Skeletal muscle tissue (tissue), 3 donors: ENCODE measurements at regions not wholly inside any gene's neighbourhood (a gene's known extent, or its start where the extent isn't known, plus 50 kb on each side); places are given as distances from the start of the nearest gene placed in this dataset.

ENCODE experiments used
- H3K27ac ChIP-seq: one replicate; pipeline ENCODE4 v1.7.0; 2013; ENCODE audit warnings: mild to moderate bottlenecking, low read depth, low read length, inconsistent platforms
- H3K27me3 ChIP-seq, 3 donors: one replicate each; pipeline ENCODE4 v1.7.0; 2013; ENCODE audit warnings: low read length in 3 of 3; ENCODE audit not compliant: control insufficient read depth in 3 of 3, insufficient read depth in 3 of 3
- H3K36me3 ChIP-seq, 3 donors: one replicate each; pipeline ENCODE4 v1.7.0; 2013; ENCODE audit warnings: low read length in 3 of 3; ENCODE audit not compliant: control insufficient read depth in 3 of 3, insufficient read depth in 3 of 3
- H3K4me1 ChIP-seq, 3 donors: one replicate each; pipeline ENCODE4 v1.7.0; 2013; ENCODE audit warnings: low read length in 3 of 3, mild to moderate bottlenecking in 3 of 3; ENCODE audit not compliant: control insufficient read depth in 3 of 3, insufficient read depth in 3 of 3
- H3K4me3 ChIP-seq, 3 donors: one replicate each; pipeline ENCODE4 v1.7.0; 2013; ENCODE audit warnings: low read length in 3 of 3
- H3K9ac ChIP-seq, 3 donors: one replicate each; pipeline ENCODE4 v1.7.0; 2013; ENCODE audit warnings: low read length in 3 of 3, mild to moderate bottlenecking in 3 of 3, moderate library complexity in 2 of 3, low read depth in 1 of 3
- H3K9me3 ChIP-seq, 3 donors: one replicate each; pipeline ENCODE4 v1.7.0; 2013; ENCODE audit warnings: low read length in 3 of 3; ENCODE audit not compliant: control insufficient read depth in 3 of 3
- donor health status: Osteomylitis.

DNA sequence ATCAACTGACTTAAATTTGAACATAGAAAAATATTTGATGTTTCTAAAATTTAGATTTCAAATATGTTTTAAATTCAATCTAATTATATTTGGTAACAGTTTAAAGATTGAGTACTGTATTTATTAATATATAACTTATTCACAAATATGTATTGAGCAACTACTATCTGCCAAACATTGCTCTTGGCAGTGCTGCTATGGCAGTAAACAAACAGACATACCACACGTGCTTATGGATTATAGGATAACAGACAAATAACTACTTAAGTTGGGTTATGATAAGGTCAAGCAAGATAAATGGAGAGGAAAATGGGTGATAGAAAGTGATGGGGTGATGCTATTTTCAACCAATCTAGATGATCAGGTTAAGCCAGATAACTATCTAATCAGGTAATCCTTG is 538.1 kb downstream of the C12orf50 start:
- Histone ChIP-seq H3K4me3 (no peak overlapping the region), H3K9ac (no peak overlapping the region), H3K4me1 (no peaks in the 10 kb centered on the region), H3K36me3 (no peaks in the 10 kb centered on the region), H3K27ac (no peak overlapping the region), H3K27me3 (no peaks in the 10 kb centered on the region), H3K9me3 (no peaks in the 10 kb centered on the region)

DNA sequence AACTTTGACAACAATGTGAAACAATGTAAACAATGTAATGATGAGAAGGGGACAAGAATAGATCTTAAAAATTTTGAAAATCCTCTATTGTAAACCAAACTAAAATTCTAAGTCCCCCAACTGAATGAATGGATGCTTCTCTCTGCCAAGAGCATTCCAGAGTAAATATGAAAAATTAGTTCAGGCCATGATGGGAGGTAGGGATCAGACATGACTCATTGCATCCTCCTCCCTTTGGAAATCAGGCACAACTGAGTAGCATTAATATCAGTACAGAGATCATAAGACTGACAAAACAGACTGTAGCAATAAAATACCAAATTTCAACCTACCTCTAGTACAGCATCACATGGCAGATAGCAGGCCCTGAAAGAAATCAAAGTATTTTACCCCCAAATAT is 559.9 kb downstream of the C12orf50 start:
- Histone ChIP-seq H3K4me1 (no peaks in the 10 kb centered on the region), H3K27ac (no peak overlapping the region), H3K9ac (no peak overlapping the region), H3K9me3 (no peaks in the 10 kb centered on the region), H3K4me3 (no peak overlapping the region), H3K36me3 (no peaks in the 10 kb centered on the region), H3K27me3 (no peaks in the 10 kb centered on the region)

DNA sequence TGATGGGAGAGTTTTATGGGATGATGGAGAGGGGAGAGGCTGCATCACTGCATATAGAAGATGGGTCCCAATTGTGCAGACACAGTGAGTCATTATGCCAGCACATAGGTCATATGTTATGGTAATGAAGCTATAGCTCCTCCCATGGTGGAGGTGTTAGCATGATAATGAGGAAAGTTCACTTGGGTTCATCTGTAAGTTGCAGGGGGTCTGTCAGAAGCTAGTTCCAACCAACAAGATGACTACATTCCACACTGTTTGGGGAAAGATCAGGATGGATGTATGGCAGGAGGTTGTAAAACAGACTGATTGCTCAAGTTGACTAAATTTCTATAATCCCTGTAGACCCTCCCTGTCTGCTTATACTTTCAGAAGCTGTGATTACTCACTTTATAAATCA is 561.3 kb downstream of the C12orf50 start:
- no peaks in the 10 kb centered on the region for H3K36me3 ChIP-seq
- H3K4me1 ChIP-seq: no peaks in the 10 kb centered on the region
- H3K27ac ChIP-seq: no peak overlapping the region
- H3K9me3 ChIP-seq: no peaks in the 10 kb centered on the region
- H3K27me3 ChIP-seq: no peaks in the 10 kb centered on the region
- no peak overlapping the region for H3K4me3 ChIP-seq
- no peak overlapping the region for H3K9ac ChIP-seq

DNA sequence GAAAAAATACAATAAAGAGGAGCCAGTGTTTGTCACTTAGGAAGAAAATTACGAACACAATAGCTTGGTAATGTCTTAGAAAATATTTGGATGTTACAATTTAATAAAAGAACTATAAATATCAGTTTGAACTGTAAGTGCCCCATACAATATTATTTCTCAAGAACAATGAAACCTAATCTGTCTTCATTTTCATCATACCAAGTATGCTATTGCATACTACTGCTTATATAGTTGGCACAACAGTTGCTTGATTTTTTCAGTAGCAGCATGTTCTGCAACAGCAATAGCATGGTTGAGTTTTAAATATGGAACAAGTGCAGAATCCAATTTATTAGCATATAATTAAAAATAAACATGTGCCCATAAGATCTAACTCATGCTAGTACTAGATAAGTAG is 564.6 kb downstream of the C12orf50 start:
- no peak overlapping the region for H3K27ac ChIP-seq
- H3K36me3 ChIP-seq: no peaks in the 10 kb centered on the region
- H3K4me1 ChIP-seq: no peaks in the 10 kb centered on the region
- no peaks in the 10 kb centered on the region for H3K27me3 ChIP-seq
- H3K9me3 ChIP-seq: no peaks in the 10 kb centered on the region
- no peak overlapping the region for H3K9ac ChIP-seq
- H3K4me3 ChIP-seq: no peak overlapping the region

DNA sequence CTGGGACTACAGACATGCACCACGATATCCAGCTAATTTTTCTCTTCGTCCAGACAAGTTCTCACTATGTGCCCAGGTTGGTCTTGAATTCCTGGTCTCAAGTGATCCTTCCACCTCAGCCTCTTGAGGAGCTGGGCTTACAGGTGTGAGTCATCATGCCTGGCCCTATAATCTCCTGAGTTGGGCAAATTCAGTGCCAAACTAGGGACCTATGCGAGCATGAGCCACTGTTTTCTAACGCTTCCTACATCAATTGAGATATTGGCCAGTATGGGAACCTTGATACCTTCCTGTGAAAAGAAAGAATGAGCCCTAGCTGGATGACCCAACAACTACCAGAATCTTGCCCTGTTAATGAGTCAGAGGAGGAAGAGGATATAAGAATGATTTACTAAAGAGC is 585.2 kb downstream of the C12orf50 start:
- H3K27ac ChIP-seq: no peak overlapping the region
- no peak overlapping the region for H3K9ac ChIP-seq
- H3K4me3 ChIP-seq: no peak overlapping the region
- no peaks in the 10 kb centered on the region for H3K9me3 ChIP-seq
- no peaks in the 10 kb centered on the region for H3K36me3 ChIP-seq
- H3K27me3 ChIP-seq: no peaks in the 10 kb centered on the region
- no peaks in the 10 kb centered on the region for H3K4me1 ChIP-seq

DNA sequence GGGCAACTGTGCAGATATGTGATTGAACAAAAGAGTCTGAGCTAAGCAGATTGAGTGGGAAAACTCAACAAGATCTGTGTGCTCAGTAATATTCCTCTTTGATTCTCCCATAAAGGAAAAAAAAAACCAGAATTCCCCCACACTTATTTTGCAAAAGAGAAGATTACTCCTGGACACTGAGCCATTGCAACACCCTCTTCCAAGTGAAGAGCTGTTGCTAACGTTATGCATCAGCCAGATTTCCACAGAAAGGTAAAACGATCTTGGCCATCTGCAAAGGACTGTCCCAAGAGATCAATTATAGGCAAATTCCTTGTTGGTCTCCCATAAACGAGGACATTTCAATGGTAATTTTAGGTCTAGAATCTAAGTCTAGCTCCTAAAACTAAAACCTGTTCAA is 587.7 kb downstream of the C12orf50 start:
- Histone ChIP-seq H3K9ac (no peak overlapping the region), H3K36me3 (no peaks in the 10 kb centered on the region), H3K27ac (no peak overlapping the region), H3K4me1 (no peaks in the 10 kb centered on the region), H3K4me3 (no peak overlapping the region), H3K27me3 (no peaks in the 10 kb centered on the region), H3K9me3 (no peaks in the 10 kb centered on the region)

DNA sequence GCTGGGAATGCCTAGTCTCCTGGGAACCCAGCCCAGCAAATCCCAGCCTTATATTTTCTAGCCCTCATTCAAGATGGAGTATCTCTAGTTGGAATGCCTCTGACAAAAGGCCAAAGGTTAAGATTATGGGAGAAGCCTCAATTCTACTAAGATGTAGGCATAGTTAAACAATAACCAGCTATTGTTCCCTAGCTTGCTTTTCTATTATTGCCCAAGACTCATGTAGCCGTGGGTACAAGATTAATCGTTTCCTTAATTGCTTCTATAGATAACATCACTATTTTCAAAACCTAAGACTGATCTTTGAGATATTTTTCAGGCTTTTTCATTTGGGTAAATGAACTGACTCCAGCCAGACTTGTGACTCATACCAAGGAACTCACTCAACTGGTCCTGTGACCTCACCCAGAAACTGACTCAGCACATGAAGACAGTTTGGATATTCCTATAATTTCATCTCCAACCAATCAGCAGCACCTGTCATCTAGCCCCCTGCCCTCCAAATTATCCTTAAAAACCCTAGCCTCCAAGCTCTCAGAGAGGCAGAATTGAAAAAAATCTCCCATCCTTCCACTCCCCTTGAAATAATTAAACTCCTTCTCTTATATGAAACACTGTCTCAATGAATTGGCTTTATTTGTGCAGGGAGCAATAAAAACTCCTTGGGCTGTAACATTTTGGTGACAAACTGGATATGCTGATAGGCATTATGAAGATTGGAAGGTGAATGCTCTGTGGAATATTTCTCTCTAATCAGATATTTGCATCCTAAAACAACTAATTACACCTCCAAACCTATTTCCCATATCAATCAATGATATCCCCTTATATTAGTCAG is 589.0 kb downstream of the C12orf50 start:
- H3K9ac ChIP-seq: no peak overlapping the region
- no peaks in the 10 kb centered on the region for H3K9me3 ChIP-seq
- no peak overlapping the region for H3K27ac ChIP-seq
- no peak overlapping the region for H3K4me3 ChIP-seq
- no peaks in the 10 kb centered on the region for H3K36me3 ChIP-seq
- H3K27me3 ChIP-seq: no peaks in the 10 kb centered on the region
- no peaks in the 10 kb centered on the region for H3K4me1 ChIP-seq

DNA sequence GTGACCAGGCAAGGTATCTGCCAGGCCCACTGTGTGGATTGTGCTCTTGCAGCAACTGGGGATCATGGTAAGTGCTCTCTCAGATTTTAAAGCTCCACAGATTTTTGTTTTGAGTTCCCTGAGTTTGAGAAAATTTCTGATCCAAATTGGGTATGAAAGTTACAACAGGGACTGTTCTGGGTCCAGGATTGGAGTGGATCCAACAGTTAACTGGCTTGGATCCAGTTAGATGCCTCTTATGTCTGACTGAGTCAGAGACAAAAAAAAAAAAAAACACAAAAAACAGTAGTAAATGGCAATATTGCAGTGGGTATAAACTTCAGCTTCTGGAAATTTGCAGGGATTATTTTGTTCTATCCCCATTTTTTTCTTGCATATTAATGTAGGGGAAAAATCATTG is 598.8 kb downstream of the C12orf50 start:
- H3K4me1 ChIP-seq: no peaks in the 10 kb centered on the region
- H3K27me3 ChIP-seq: no peaks in the 10 kb centered on the region
- no peak overlapping the region for H3K4me3 ChIP-seq
- H3K9me3 ChIP-seq: peaks cover 0 to 2% (median 0%) of the 10 kb centered on the region in 3 donors
- H3K27ac ChIP-seq: no peak overlapping the region
- H3K9ac ChIP-seq: no peak overlapping the region
- no peaks in the 10 kb centered on the region for H3K36me3 ChIP-seq

DNA sequence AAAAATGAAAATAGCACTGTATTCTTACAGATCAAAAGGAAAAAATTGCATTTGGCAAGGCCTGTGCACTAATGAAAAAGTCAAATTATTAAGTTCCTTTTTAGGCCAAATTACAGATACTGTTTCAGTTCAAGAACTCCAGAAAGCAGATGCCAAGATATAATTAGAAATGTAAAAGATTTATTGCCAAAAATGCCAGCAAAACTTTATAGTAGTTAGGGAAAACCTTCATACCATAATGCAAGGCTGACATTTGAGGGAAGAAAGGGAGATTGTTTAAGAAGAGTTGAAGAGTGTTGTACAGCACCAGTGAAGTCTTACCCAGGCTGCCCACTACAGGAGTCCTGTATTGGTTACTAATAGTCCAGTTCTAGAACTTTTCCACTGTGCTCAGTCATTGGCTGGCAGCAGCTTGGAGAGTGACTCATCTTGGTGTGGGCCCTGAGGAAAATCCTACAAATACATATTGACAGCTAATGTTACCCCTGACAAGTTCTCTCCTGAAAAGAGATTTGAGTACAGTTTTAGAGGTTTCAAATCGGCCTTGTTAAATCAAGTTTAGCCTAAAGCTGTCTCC is 600.4 kb downstream of the C12orf50 start:
- H3K27ac ChIP-seq: no peak overlapping the region
- H3K4me1 ChIP-seq: no peaks in the 10 kb centered on the region
- no peaks in the 10 kb centered on the region for H3K36me3 ChIP-seq
- no peaks in the 10 kb centered on the region for H3K27me3 ChIP-seq
- H3K9me3 ChIP-seq: peaks cover 0 to 2% (median 0%) of the 10 kb centered on the region in 3 donors
- no peak overlapping the region for H3K9ac ChIP-seq
- no peak overlapping the region for H3K4me3 ChIP-seq

DNA sequence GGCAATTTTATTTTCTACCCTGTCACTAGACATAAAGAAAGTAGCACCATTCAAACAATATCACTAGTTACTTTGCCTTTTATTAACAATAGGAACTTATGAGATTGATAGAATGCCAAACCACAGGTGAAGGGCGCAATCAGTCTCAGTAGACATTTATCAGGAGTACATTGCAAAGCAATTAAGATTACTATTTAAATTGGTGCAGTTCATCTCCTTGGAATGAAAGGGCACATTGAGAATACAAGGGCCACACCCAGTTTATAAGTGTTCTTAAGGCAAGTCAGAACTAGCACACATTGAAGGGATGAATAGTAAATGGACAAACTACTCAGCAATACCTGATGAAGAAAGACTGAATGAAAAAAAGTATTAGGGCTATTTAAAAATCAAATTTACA is 601.4 kb downstream of the C12orf50 start:
- no peaks in the 10 kb centered on the region for H3K27me3 ChIP-seq
- peaks cover 0 to 2% (median 0%) of the 10 kb centered on the region in 3 donors for H3K9me3 ChIP-seq
- H3K9ac ChIP-seq: no peak overlapping the region
- H3K27ac ChIP-seq: no peak overlapping the region
- no peaks in the 10 kb centered on the region for H3K36me3 ChIP-seq
- no peak overlapping the region for H3K4me3 ChIP-seq
- H3K4me1 ChIP-seq: no peaks in the 10 kb centered on the region
